ENCODE measurements at regions not wholly inside any gene's neighbourhood (a gene's known extent, or its start where the extent isn't known, plus 50 kb on each side); places are given as distances from the start of the nearest gene placed in this dataset.

DNA sequence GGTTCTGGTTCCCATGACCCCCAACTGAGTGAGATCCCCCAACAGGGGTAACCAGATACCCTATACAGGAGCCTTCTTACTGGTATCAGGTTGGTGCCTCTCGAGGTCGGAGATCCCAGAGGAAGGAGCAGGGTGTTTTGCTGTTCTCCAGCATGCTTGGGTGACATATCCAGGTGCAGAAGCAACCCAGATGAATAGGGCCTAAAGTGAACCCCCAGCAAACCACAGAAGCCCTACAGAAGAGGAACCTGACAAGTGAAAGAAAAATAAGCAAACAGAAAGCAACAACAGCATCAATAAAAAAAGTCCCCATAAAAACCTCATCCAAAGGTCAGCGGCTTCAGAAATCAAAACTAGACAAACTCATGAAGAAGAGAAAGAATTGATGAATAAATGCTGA, 633.4 kb upstream of the CXADR start:
- Histone ChIP-seq H3K4me1 (ENCODE audit: control insufficient read depth, insufficient read depth, low read length) (no peaks in the 10 kb centered on the region), H3K9me3 (ENCODE audit: control insufficient read depth, low read length) (no peaks in the 10 kb centered on the region), H3K27me3 (replicated peaks; ENCODE audit: control insufficient read depth, insufficient read depth, low read length) (no peaks in the 10 kb centered on the region), H3K4me3 (ENCODE audit: low read length) (no peak overlapping the region), H3K36me3 (ENCODE audit: control insufficient read depth, insufficient read depth, low read length, severe bottlenecking) (no peaks in the 10 kb centered on the region), H3K9ac (ENCODE audit: low read length) (no peak overlapping the region)
- DNase-seq (ENCODE audit: low read depth): no peak

GRCh38 chr21:16891821-16892220, 621.0 kb upstream of the CXADR start:
- no peaks in the 10 kb centered on the region for H3K36me3 ChIP-seq (ENCODE audit: control insufficient read depth, insufficient read depth, low read length, severe bottlenecking)
- H3K9ac ChIP-seq (ENCODE audit: low read length): no peak overlapping the region
- no peaks in the 10 kb centered on the region for H3K9me3 ChIP-seq (ENCODE audit: control insufficient read depth, low read length)
- H3K4me3 ChIP-seq (ENCODE audit: low read length): no peak overlapping the region
- no peaks in the 10 kb centered on the region for H3K27me3 ChIP-seq (replicated peaks; ENCODE audit: control insufficient read depth, insufficient read depth, low read length)
- DNase-seq (ENCODE audit: low read depth): peak; percentile 85
- H3K4me1 ChIP-seq (ENCODE audit: control insufficient read depth, insufficient read depth, low read length): peaks cover 11% of the 10 kb centered on the region

- H3K4me3 ChIP-seq (ENCODE audit: low read length): no peak overlapping the region
- no peaks in the 10 kb centered on the region for H3K36me3 ChIP-seq (ENCODE audit: control insufficient read depth, insufficient read depth, low read length, severe bottlenecking)
- no peaks in the 10 kb centered on the region for H3K9me3 ChIP-seq (ENCODE audit: control insufficient read depth, low read length)
- H3K27me3 ChIP-seq (replicated peaks; ENCODE audit: control insufficient read depth, insufficient read depth, low read length): no peaks in the 10 kb centered on the region
- no peak overlapping the region for H3K9ac ChIP-seq (ENCODE audit: low read length)
- no peak for DNase-seq (ENCODE audit: low read depth)
- H3K4me1 ChIP-seq (ENCODE audit: control insufficient read depth, insufficient read depth, low read length): no peaks in the 10 kb centered on the region
These were observed 612.2 kb upstream of the CXADR start for GRCh38 chr21:16900685-16901084.

- H3K4me1 ChIP-seq (ENCODE audit: control insufficient read depth, insufficient read depth, low read length): peaks cover 24% of the 10 kb centered on the region
- H3K9ac ChIP-seq (ENCODE audit: low read length): no peak overlapping the region
- H3K36me3 ChIP-seq (ENCODE audit: control insufficient read depth, insufficient read depth, low read length, severe bottlenecking): no peaks in the 10 kb centered on the region
- H3K9me3 ChIP-seq (ENCODE audit: control insufficient read depth, low read length): no peaks in the 10 kb centered on the region
- H3K27me3 ChIP-seq (replicated peaks; ENCODE audit: control insufficient read depth, insufficient read depth, low read length): no peaks in the 10 kb centered on the region
- H3K4me3 ChIP-seq (ENCODE audit: low read length): no peak overlapping the region
- DNase-seq (ENCODE audit: low read depth): peak; percentile 13
These were observed 604.8 kb upstream of the CXADR start for GRCh38 chr21:16908077-16908476.

DNA sequence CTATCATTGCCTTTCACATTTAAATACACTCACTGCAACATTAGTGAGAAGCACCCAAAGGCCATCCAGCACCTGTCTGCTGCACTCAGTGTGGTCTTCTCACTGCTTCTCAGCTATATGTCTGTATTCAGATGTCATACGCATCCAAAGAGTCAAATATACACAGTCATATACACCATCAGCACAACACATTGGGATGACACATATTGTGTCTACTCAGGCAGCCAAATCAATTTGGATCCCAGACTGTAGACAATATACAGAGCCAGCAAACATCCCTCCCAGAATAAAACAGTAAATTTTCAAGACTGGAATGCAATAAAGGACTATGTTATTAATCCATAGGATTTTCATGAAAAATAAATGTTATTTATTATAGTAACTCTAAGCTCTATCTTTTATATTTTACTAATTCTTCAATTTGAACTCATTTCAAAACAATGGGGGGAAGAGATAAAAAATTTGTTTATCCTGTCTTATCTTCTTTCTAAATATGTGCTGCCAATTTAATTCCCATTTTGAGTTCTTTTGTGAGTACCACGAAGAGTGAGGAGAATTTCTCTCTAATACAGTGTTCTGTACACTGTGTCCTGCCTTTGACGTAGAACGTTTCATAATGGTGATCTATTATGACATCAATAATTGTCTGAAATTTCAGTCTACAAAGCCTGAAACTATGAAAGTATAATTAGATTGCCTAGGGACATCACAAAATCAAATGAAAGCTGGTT, 602.2 kb upstream of the CXADR start:
- no peak for DNase-seq (ENCODE audit: low read depth)
- Histone ChIP-seq H3K9me3 (ENCODE audit: control insufficient read depth, low read length) (no peaks in the 10 kb centered on the region), H3K4me1 (ENCODE audit: control insufficient read depth, insufficient read depth, low read length) (peaks cover 24% of the 10 kb centered on the region), H3K4me3 (ENCODE audit: low read length) (no peak overlapping the region), H3K36me3 (ENCODE audit: control insufficient read depth, insufficient read depth, low read length, severe bottlenecking) (no peaks in the 10 kb centered on the region), H3K27me3 (replicated peaks; ENCODE audit: control insufficient read depth, insufficient read depth, low read length) (no peaks in the 10 kb centered on the region), H3K9ac (ENCODE audit: low read length) (no peak overlapping the region)

DNA sequence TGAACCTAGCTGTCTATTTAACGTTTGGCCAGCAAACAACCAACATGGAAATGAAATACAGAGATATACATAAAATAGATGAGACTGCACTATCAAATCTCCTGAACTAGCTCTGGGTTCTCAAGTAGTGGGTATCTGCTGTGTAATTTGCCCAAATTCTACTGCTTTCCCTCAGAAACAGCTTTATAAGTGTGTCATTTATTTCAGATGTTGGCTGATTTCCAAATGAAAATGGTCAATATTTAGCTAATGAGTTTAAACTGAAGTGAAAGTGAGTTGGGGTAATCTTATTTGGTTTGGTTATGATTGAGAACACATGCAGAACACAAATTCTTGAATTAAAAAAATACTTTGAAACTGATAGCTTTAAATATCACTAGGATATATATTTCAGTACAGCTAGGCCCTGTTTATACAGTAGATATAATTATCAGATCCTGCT, 601.7 kb upstream of the CXADR start:
- peak; percentile 21 for DNase-seq (ENCODE audit: low read depth)
- H3K4me3 ChIP-seq (ENCODE audit: low read length): no peak overlapping the region
- H3K4me1 ChIP-seq (ENCODE audit: control insufficient read depth, insufficient read depth, low read length): peaks cover 24% of the 10 kb centered on the region
- H3K9me3 ChIP-seq (ENCODE audit: control insufficient read depth, low read length): no peaks in the 10 kb centered on the region
- no peak overlapping the region for H3K9ac ChIP-seq (ENCODE audit: low read length)
- H3K27me3 ChIP-seq (replicated peaks; ENCODE audit: control insufficient read depth, insufficient read depth, low read length): no peaks in the 10 kb centered on the region
- H3K36me3 ChIP-seq (ENCODE audit: control insufficient read depth, insufficient read depth, low read length, severe bottlenecking): no peaks in the 10 kb centered on the region

DNA sequence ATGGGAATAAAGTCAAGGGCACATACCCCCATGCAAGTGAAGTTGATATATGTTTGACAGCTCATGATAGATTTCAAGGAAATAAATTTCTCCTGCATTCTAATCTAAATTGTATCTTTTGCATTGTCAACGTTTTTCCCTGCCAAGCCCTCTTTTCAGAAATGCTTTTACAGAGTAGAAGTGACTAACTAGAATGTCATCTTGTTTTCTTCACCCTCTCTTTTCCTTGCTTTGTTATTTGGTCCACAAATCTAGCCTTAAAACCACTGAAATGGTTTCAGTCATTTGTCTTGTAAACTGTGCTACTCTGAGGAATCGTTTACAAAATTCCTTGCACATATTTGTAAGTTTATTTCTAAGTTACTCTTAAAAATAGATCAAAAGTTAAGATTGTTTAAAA, 600.8 kb upstream of the CXADR start:
- H3K4me1 ChIP-seq (ENCODE audit: control insufficient read depth, insufficient read depth, low read length): peaks cover 24% of the 10 kb centered on the region
- peak; percentile 63 for DNase-seq (ENCODE audit: low read depth)
- no peak overlapping the region for H3K4me3 ChIP-seq (ENCODE audit: low read length)
- H3K9ac ChIP-seq (ENCODE audit: low read length): no peak overlapping the region
- no peaks in the 10 kb centered on the region for H3K36me3 ChIP-seq (ENCODE audit: control insufficient read depth, insufficient read depth, low read length, severe bottlenecking)
- H3K9me3 ChIP-seq (ENCODE audit: control insufficient read depth, low read length): no peaks in the 10 kb centered on the region
- no peaks in the 10 kb centered on the region for H3K27me3 ChIP-seq (replicated peaks; ENCODE audit: control insufficient read depth, insufficient read depth, low read length)

DNA sequence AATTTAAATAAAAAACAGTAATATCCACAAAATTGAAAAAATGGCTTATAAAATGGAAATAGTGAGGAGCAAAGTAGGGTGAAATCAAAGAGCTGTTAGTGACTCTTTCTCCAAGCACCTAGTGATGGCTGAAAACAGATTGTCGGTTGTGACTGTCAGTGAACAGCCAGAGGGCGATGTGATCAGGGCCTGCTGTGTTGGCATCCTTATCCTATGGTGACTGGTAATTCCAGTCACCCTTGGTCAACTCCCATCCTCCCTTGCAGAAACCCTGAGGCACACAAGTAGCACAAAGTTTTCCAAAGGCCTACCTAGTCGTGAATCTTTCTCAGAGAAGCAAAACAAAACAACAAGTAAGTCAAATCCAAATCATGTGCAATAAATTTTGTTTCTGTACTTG, 599.8 kb upstream of the CXADR start:
- H3K9ac ChIP-seq (ENCODE audit: low read length): no peak overlapping the region
- H3K4me1 ChIP-seq (ENCODE audit: control insufficient read depth, insufficient read depth, low read length): peaks cover 24% of the 10 kb centered on the region
- no peaks in the 10 kb centered on the region for H3K27me3 ChIP-seq (replicated peaks; ENCODE audit: control insufficient read depth, insufficient read depth, low read length)
- no peak for DNase-seq (ENCODE audit: low read depth)
- no peak overlapping the region for H3K4me3 ChIP-seq (ENCODE audit: low read length)
- no peaks in the 10 kb centered on the region for H3K36me3 ChIP-seq (ENCODE audit: control insufficient read depth, insufficient read depth, low read length, severe bottlenecking)
- no peaks in the 10 kb centered on the region for H3K9me3 ChIP-seq (ENCODE audit: control insufficient read depth, low read length)

- DNase-seq (ENCODE audit: low read depth): no peak
- Histone ChIP-seq H3K36me3 (ENCODE audit: control insufficient read depth, insufficient read depth, low read length, severe bottlenecking) (no peaks in the 10 kb centered on the region), H3K9me3 (ENCODE audit: control insufficient read depth, low read length) (no peaks in the 10 kb centered on the region), H3K4me1 (ENCODE audit: control insufficient read depth, insufficient read depth, low read length) (no peaks in the 10 kb centered on the region), H3K27me3 (replicated peaks; ENCODE audit: control insufficient read depth, insufficient read depth, low read length) (no peaks in the 10 kb centered on the region), H3K4me3 (ENCODE audit: low read length) (no peak overlapping the region), H3K9ac (ENCODE audit: low read length) (no peak overlapping the region)
These were observed 584.4 kb upstream of the CXADR start for GRCh38 chr21:16928439-16928838.

GRCh38 chr21:16932314-16932713, 580.5 kb upstream of the CXADR start:
- no peaks in the 10 kb centered on the region for H3K9me3 ChIP-seq (ENCODE audit: control insufficient read depth, low read length)
- no peaks in the 10 kb centered on the region for H3K27me3 ChIP-seq (replicated peaks; ENCODE audit: control insufficient read depth, insufficient read depth, low read length)
- no peak overlapping the region for H3K4me3 ChIP-seq (ENCODE audit: low read length)
- H3K36me3 ChIP-seq (ENCODE audit: control insufficient read depth, insufficient read depth, low read length, severe bottlenecking): no peaks in the 10 kb centered on the region
- H3K9ac ChIP-seq (ENCODE audit: low read length): no peak overlapping the region
- no peak for DNase-seq (ENCODE audit: low read depth)
- no peaks in the 10 kb centered on the region for H3K4me1 ChIP-seq (ENCODE audit: control insufficient read depth, insufficient read depth, low read length)

GRCh38 chr21:16942703-16943102, 570.1 kb upstream of the CXADR start:
- H3K4me1 ChIP-seq (ENCODE audit: control insufficient read depth, insufficient read depth, low read length): no peaks in the 10 kb centered on the region
- H3K9me3 ChIP-seq (ENCODE audit: control insufficient read depth, low read length): no peaks in the 10 kb centered on the region
- H3K9ac ChIP-seq (ENCODE audit: low read length): no peak overlapping the region
- H3K4me3 ChIP-seq (ENCODE audit: low read length): no peak overlapping the region
- no peaks in the 10 kb centered on the region for H3K36me3 ChIP-seq (ENCODE audit: control insufficient read depth, insufficient read depth, low read length, severe bottlenecking)
- peak; percentile 18 for DNase-seq (ENCODE audit: low read depth)
- no peaks in the 10 kb centered on the region for H3K27me3 ChIP-seq (replicated peaks; ENCODE audit: control insufficient read depth, insufficient read depth, low read length)

- Histone ChIP-seq H3K4me3 (ENCODE audit: low read length) (no peak overlapping the region), H3K9me3 (ENCODE audit: control insufficient read depth, low read length) (no peaks in the 10 kb centered on the region), H3K4me1 (ENCODE audit: control insufficient read depth, insufficient read depth, low read length) (no peaks in the 10 kb centered on the region), H3K36me3 (ENCODE audit: control insufficient read depth, insufficient read depth, low read length, severe bottlenecking) (no peaks in the 10 kb centered on the region), H3K9ac (ENCODE audit: low read length) (no peak overlapping the region), H3K27me3 (replicated peaks; ENCODE audit: control insufficient read depth, insufficient read depth, low read length) (no peaks in the 10 kb centered on the region)
- no peak for DNase-seq (ENCODE audit: low read depth)
These were observed 569.6 kb upstream of the CXADR start for GRCh38 chr21:16943231-16943630.
